Activated B cell treated with CpG ODN at 0.5 μM for 24 hours (primary cell): ENCODE measurements at regions not wholly inside any gene's neighbourhood (a gene's known extent, or its start where the extent isn't known, plus 50 kb on each side); places are given as distances from the start of the nearest gene placed in this dataset.

ENCODE experiments used
- ATAC-seq: fragments of 200-7000 bp; cut with Tn5 transposase; one replicate; pipeline ENCODE4 v1.10.0; 2021; ENCODE audit warnings: low read depth, mild to moderate bottlenecking, moderate library complexity
- CTCF ChIA-PET: fragments of 350-600 bp; sonication (Branson Sonifier 250); formaldehyde crosslinking; loops from one replicate; lab custom pipeline; 2021; ENCODE audit warnings: antibody characterized with exemption; lab: Charles Lee
- POLR2A ChIA-PET: fragments of 350-600 bp; sonication (Branson Sonifier 250); formaldehyde crosslinking; loops from one replicate; lab custom pipeline; 2021; ENCODE audit warnings: antibody characterized with exemption; lab: Charles Lee
- DNase-seq: peaks from one replicate; pipeline ENCODE4 v3.0.0; 2022
- H3K27ac Mint-ChIP-seq: one replicate; pipeline ENCODE4 v1.8.0; 2020; ENCODE audit warnings: mixed read lengths
- H3K27me3 Mint-ChIP-seq: one replicate; pipeline ENCODE4 v1.8.0; 2021; ENCODE audit warnings: mixed read lengths
- H3K36me3 Mint-ChIP-seq: one replicate; pipeline ENCODE4 v1.8.0; 2021; ENCODE audit warnings: low read depth, mixed read lengths
- H3K4me1 Mint-ChIP-seq: one replicate; pipeline ENCODE4 v1.8.0; 2021; ENCODE audit warnings: mixed read lengths
- H3K4me3 Mint-ChIP-seq: one replicate; pipeline ENCODE4 v1.8.0; 2020; ENCODE audit warnings: mild to moderate bottlenecking, mixed read lengths
- H3K9me3 Mint-ChIP-seq: one replicate; pipeline ENCODE4 v1.8.0; 2020; ENCODE audit warnings: mixed read lengths
- intact Hi-C: fragments of 100-400 bp; cut with micrococcal nuclease; formaldehyde crosslinking; loops from one replicate; pipeline ENCODE4 v1.15.1; 2024
- TF ChIP-seq, protein P1 (sequence below): fragments of 200-600 bp; IDR thresholded peaks from one replicate; pipeline ENCODE4 v1.8.0; 2022; ENCODE audit warnings: antibody characterized with exemption, mild to moderate bottlenecking

DNA sequence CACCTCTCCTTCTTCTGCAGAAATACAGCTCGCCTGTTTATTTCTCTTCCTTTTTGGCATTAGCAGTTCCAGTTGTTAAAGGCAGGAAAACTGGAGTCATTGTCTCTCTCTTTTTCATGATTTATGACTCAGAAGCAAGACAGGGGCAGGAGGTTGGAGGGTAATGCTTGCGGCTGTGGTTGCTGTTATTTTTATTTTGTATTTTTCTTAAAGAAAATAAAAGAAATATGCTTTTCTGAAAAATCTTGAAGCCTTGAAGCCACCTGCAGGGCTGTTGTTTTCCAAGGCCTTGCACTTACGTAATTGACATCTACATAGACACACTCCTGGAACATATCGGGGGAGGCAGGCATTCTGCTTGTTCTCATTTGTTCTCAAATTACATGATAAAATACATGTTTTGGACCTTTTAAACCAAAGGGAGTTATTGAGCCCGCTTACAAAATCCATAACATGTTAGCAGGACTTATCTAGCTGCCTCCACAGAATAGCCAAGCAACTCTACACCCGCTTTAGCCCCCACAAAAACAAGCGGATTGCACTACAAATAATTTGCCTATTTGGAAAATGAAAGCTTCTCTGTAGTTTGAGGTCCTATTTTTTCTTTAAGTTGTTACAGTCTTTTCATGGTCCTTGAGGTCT, 1004.6 kb upstream of the NR2F2 start:
- no peak overlapping the region for H3K4me3 Mint-ChIP-seq
- no peaks in the 10 kb centered on the region for H3K27me3 Mint-ChIP-seq
- POLR2A ChIA-PET: no interaction called here
- DNase-seq (no peak), ATAC-seq (no peak)
- CTCF ChIA-PET: no interaction called here
- no peaks in the 10 kb centered on the region for H3K9me3 Mint-ChIP-seq
- H3K4me1 Mint-ChIP-seq: no peaks in the 10 kb centered on the region
- intact Hi-C loops: no loop called here
- no peak overlapping the region for H3K27ac Mint-ChIP-seq
- TF ChIP-seq, protein P1, sequence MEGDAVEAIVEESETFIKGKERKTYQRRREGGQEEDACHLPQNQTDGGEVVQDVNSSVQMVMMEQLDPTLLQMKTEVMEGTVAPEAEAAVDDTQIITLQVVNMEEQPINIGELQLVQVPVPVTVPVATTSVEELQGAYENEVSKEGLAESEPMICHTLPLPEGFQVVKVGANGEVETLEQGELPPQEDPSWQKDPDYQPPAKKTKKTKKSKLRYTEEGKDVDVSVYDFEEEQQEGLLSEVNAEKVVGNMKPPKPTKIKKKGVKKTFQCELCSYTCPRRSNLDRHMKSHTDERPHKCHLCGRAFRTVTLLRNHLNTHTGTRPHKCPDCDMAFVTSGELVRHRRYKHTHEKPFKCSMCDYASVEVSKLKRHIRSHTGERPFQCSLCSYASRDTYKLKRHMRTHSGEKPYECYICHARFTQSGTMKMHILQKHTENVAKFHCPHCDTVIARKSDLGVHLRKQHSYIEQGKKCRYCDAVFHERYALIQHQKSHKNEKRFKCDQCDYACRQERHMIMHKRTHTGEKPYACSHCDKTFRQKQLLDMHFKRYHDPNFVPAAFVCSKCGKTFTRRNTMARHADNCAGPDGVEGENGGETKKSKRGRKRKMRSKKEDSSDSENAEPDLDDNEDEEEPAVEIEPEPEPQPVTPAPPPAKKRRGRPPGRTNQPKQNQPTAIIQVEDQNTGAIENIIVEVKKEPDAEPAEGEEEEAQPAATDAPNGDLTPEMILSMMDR: no peak
- no peaks in the 10 kb centered on the region for H3K36me3 Mint-ChIP-seq

DNA sequence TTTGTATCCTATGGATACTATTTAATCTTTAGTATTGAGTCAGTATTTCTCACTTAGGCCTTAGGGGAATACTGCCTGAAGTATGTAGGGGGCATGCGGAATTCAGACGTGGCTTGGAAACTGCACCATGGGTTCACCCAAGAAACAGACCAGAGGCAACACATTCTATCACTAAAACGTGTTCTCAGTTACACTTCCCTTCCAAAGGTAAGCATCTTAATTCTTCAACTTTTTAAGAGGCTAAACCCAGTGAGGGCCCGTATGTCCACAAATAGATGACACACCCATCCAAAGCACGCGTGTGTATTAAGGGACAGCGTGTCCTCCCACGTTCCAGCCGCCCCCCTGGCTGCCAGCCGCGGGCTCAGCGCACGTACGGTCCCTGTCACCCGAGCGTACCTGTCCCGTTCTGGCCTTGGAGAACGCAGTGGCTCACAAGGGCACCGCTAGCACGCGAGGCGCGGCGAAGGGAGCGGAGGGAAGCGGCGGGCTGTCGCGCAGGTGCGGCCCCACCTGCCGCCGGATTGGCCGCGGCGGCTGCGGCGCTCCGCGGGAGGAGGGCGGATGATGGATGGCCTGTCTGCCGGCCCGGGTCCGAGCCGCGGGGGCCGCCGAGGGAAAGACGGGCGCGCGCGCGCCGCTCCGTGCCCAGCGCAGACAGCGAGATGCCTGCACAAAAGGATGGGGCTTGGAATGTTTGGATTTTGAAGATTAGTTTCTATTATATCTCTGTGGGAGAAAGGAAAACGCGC, 1003.9 kb upstream of the NR2F2 start:
- no peak for ATAC-seq
- Mint-ChIP-seq H3K27ac (no peak overlapping the region), H3K9me3 (no peaks in the 10 kb centered on the region), H3K4me1 (no peaks in the 10 kb centered on the region), H3K27me3 (no peaks in the 10 kb centered on the region), H3K36me3 (no peaks in the 10 kb centered on the region), H3K4me3 (no peak overlapping the region)
- DNase-seq: no peak
- CTCF ChIA-PET: no interaction called here
- TF ChIP-seq, protein P1: no peak
- intact Hi-C loops: no loop called here
- POLR2A ChIA-PET: no interaction called here

DNA sequence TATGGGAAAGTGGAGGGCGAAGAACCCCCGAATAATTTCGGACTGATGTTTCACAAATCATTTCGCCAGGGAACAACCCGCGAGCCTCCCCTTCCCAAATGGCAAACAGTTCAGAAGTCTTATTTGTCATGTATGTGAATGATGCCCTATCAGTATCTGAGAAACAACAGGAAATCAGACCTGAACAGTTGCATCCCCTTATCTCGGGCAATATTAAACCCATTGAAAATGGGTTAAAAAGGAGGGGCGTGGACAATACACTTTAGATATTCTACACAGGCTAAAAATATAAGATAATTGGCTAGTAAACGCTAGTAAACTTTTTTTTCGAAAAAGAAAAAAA, 1003.3 kb upstream of the NR2F2 start:
- ATAC-seq (no peak), DNase-seq (no peak)
- Mint-ChIP-seq H3K9me3 (no peaks in the 10 kb centered on the region), H3K27ac (no peak overlapping the region), H3K27me3 (no peaks in the 10 kb centered on the region), H3K4me3 (no peak overlapping the region), H3K36me3 (no peaks in the 10 kb centered on the region), H3K4me1 (no peaks in the 10 kb centered on the region)
- intact Hi-C loops: no loop called here
- TF ChIP-seq, protein P1: no peak
- POLR2A ChIA-PET: no interaction called here
- CTCF ChIA-PET: no interaction called here

DNA sequence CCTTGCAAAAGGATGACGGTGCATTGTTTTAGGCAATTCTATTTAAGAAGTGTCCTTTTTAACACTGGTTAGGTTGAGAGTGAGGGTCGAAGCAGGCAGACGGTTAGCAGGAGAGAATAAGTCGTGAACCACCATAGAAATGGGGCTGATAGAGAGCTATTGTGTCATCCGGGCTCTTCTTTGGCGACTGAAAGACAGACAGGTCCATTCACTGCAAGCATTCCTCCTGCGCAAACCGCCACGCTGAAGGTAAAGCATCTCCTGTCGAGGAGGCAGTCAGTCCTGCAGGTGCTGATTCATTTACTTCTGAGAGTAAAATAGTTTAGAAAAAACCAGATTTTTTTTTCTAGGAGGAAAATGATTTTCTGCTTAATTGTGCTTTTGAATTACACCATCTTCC, 1002.8 kb upstream of the NR2F2 start:
- no peaks in the 10 kb centered on the region for H3K36me3 Mint-ChIP-seq
- POLR2A ChIA-PET: no interaction called here
- H3K4me1 Mint-ChIP-seq: no peaks in the 10 kb centered on the region
- no peaks in the 10 kb centered on the region for H3K27me3 Mint-ChIP-seq
- no peak overlapping the region for H3K4me3 Mint-ChIP-seq
- H3K9me3 Mint-ChIP-seq: no peaks in the 10 kb centered on the region
- intact Hi-C loops: no loop called here
- ATAC-seq (no peak), DNase-seq (no peak)
- CTCF ChIA-PET: no interaction called here
- H3K27ac Mint-ChIP-seq: no peak overlapping the region
- TF ChIP-seq, protein P1: no peak

DNA sequence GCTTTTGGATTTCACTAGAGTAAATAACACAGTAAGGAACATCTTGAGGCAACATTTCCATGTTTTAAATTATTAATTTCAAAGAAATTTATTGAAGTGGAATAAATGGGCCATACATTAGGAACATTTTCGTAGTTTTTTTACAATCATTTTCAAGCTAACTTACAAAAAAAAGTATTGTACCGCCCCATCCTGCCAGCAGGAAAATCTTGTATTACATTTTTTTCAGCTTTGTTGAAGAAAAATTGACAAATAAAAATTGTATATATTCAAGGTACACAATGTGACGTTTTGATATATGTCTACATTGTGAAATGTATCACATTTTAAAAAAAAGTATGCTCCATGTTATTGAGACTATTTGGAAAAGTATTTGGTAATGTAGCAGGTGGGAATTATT, 1001.9 kb upstream of the NR2F2 start:
- intact Hi-C loops: no loop called here
- Mint-ChIP-seq H3K27me3 (no peaks in the 10 kb centered on the region), H3K4me3 (no peak overlapping the region), H3K9me3 (peaks cover under 1% of the 10 kb centered on the region), H3K27ac (no peak overlapping the region), H3K36me3 (no peaks in the 10 kb centered on the region), H3K4me1 (no peaks in the 10 kb centered on the region)
- ChIA-PET POLR2A (no interaction called here), CTCF (no interaction called here)
- ATAC-seq (no peak), DNase-seq (no peak)
- TF ChIP-seq, protein P1: no peak
